GM18508 (cell line): ENCODE measurements at regions not wholly inside any gene's neighbourhood (a gene's known extent, or its start where the extent isn't known, plus 50 kb on each side); places are given as distances from the start of the nearest gene placed in this dataset.
"Not testable (repeated sequence)": the region's sequence is repeated elsewhere in the genome, so short reads cannot be mapped to it uniquely, and the experiment has no call there.

ENCODE experiments used
- ATAC-seq: cut with Tn5 transposase; IDR thresholded peaks from one replicate; pipeline ENCODE4 v1.9.1; 2021; ENCODE audit warnings: moderate number of reproducible peaks; ENCODE audit not compliant: insufficient read depth, unreplicated experiment

DNA sequence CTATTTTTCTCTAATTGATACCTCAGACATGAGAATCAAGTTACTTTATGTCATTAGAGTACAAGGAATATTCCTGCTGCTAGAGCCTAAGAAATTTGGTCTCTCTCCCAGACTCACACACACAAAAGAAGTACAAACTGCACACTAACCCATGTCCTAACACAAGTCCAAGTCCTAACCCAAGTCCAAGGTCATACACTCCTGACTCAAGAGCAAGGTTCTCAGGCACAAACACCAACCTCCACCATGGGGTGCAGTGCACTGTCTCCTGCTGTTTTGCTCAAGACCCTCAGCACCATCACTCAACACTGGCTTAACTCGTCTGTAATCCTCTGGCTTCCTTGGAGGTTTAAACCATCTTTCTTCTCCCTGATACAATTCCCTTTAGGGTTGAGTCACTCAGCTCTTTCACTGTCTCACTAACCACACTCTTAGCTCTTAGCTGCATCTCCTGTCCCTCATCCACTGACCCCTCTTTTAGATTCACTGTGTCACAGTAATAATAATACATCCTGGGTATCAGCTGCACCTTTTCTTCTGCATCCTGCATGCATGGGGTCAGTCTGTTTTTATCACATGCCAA lies 129.8 kb downstream of the BCL2L11 start:
- ATAC-seq: no peak

DNA sequence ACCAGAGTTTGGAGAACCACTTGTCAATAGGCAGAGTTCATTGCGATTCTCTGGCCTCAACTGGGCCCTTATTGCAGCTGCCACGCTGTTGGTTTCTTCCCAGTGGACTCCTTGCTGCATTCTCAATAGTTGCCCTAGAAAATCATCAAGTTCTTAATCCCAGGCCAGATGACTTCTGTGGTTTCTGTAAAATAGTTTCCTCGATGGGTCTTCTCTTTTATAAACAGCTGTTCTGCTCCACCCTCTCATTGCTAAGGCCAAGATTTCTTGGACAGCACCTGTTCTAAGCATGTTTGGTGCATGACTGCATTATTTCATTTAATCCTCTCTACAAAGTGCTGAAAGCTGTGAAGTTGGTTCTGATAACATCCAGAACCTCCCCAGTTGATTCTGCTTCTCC lies 131.0 kb downstream of the BCL2L11 start:
- no peak for ATAC-seq

DNA sequence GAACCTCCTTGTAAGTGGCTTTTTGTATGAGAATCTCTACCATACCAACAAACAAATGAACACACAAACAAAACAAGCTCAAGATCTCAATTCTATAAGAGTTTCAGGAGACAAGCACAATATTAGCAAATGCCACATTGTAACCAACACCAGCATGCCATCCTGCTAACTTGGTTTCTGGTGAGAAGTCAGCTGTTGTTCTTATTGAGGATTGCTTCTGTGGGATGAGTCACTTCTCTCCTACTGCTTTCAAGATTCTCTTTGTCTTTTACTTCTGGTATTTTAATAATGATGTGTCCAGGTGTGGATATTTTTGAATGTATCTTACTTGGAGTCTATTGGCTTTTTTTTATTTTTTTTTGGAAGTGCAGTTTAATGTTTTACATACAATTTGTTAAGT lies 131.7 kb downstream of the BCL2L11 start:
- no peak for ATAC-seq

DNA sequence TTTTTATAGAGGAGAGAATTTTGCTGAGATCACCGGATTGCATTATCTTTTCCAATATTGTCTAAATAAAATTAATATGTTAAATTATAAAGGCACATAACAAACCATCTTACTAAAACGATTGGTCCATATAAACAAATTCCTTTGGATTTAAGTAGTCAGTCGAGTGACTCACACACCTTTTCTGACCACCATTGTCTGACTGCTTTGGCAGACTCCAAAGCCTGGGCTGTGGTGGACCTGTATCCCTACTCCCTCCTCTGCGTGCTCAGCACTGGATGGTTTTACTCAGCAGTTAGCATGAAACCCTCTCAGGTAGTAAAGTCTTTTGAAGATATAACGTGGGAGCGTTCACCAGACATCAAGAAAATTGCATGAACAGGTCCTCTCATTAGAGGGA lies 134.2 kb downstream of the BCL2L11 start:
- not testable (repeated sequence) for ATAC-seq

DNA sequence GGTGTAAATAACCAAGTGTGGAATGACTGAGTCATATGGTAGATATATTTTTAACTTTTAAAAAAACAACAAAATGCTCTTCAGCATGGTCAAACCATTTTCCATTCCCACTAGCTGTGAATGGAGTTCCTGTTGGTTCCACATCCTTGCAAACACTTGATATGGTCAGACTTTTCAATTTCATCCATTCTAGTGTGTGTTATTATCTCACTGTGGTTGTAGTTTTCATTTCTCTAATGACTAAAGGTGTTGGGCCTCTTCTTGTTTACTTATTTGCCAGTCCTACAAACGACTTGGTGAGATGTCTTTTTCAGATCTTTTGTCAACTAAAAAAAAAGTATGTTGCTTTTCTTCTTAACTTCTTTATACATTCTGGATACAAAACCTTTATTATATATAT lies 135.9 kb downstream of the BCL2L11 start:
- ATAC-seq: not testable (repeated sequence)

DNA sequence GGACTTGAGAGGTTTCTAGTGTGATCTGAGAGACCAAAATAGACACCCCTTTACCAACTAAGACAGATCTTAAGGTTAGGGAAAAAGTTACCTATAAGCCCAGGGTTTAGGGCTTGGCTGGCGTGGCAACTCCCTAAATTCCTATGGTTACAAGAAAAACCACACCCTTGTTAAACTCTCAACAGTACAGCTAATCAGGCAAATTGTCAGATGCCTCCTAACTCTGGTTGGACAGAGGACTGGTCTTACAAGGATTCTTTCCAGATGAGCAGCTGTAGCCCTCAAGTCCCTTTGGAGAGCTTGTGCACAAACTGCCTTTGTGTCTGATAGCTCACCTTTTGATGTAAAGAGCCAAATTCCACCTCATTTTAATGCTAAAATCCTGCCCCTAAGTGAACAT lies 136.9 kb downstream of the BCL2L11 start:
- not testable (repeated sequence) for ATAC-seq

DNA sequence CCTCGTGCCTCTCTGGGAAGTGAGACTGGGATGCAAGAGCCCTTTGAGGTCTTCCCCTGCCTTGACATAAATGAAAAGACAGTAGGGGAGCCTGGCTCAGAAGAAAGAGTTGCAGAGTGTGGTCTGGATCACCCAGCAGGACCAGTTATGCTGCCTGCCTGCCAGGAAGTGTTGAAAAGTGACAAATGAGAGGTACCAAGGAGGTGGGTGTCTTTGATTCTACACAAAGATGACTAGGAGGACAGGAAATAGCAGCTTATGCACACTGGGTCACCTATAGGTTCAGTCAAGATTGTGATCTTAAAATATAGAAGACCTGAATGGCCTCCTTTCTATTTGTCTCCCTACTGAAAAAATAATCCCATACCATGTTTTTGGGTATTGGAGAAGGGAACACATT lies 137.6 kb downstream of the BCL2L11 start:
- not testable (repeated sequence) for ATAC-seq

DNA sequence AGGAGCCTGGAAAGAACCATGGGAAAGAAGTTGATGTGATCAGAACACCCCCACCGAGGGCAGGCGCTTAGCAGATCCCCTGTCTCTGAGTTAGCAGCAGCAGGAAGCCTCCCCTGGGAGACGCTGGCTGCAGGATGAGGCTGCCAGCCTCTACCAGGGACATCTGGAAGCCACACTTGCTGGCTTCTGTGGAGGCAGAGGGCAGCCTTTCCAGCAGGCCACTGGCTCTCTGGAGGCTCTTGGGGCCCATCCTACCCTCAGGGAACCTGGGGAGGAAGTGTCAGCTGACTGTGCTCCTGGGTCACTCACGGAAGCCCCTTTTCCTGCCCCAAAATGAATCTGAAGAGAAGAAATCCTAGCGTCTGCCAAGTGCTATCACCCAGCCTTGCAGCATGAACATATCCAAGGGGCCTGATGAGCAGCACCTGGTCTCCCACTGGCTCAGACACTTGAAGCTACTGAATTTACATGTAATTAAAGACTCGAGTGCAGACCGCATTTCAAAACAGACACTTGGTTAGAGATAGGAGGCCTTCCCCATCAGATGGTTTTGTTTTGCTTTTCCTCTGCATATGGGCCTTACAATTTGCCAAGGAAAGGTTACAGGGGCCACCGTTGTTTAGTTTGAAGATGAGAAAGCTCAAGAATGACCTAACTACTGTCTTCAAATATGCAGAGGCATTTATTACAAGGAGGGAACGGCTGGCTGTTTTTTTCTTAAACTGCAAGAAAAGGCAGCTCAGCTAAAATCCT lies 142.1 kb downstream of the BCL2L11 start:
- ATAC-seq: not testable (repeated sequence)

DNA sequence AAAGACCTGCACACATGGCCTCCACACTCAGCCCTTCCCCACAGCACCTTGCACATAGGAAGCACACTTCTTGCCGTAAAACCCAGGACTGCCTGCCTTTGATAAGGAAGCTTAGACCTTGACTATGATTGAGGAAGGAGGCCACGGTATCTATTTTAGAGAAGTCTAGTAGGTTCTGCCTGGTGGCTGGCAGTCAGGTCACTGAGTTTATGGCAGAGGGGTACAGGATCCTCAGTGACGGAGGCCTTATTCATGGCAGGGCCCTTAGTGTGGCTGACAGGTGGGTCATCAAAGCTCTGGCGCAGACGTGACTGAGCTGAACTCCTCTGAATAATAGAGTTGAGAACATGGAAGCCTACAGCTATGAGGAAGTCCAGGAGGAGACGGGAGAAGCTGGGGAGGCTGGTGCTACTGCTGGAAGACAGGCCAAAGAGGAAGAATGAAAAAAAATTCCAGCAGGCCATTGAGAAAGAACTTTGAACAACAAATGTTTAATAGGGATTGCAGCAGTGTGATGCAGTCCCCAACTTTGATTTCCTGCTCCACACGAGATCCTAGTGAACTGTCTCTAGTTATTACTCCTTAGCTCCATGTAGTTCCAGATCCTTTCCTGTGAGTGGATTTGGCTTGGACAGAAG lies 142.8 kb downstream of the BCL2L11 start:
- not testable (repeated sequence) for ATAC-seq

DNA sequence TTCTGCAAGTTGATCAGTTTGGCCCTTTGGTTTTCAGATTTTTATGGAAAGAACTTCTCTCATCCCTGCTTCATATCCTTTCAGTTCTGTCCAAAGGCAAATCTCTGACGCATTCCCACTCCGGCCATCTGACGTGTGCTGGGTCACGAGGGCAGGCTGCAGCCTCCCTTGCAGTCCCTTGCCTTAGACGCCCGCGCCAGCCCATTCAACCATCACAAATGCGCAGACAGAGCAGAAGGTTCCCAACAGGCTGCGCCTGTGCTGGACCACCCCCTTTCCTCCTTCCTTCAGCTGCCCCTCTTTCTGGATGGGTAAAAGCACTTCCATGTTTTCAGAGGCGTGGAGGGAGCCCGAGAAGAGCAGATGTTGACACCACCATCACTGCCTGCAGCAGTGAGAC lies 144.2 kb downstream of the BCL2L11 start:
- not testable (repeated sequence) for ATAC-seq

DNA sequence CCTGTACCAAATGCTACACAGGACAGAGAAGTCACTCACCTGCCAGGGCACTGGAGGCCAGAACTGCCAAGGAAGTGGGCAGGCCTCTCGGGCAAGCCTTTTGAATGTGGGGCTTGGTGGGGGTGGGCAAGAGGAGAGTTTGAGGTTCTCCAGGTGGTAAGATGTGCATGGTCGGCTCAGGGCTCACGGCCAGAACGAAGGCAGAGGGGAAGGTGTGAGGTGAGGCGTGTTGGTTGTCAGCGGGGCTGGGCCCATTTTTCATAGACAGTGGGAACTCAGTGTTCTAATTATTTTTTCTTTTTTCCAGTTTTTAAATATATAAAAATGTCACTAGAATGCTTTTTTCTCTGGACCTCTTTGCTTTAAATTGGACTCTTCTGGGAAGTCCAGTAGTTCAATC lies 145.8 kb downstream of the BCL2L11 start:
- ATAC-seq: not testable (repeated sequence)

DNA sequence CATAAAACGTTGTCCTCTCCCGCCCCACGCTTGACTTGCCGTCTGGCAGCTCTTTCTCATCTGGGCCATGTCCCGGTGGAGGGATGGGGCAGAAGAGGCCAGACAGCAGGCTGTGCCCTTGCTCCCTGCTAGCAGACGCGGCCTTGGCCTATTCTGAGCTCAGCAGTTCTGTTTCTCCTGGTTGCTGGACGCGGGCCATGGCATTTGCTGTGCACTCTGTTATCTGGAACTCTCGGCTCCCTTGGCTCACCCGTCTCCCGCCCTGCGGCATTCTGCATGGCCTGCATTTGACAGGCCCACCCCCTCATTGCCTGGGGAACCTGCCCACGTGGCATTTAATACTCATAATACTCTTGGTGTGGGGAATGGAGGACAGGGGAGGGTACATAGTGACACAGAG lies 146.3 kb downstream of the BCL2L11 start:
- ATAC-seq: not testable (repeated sequence)

DNA sequence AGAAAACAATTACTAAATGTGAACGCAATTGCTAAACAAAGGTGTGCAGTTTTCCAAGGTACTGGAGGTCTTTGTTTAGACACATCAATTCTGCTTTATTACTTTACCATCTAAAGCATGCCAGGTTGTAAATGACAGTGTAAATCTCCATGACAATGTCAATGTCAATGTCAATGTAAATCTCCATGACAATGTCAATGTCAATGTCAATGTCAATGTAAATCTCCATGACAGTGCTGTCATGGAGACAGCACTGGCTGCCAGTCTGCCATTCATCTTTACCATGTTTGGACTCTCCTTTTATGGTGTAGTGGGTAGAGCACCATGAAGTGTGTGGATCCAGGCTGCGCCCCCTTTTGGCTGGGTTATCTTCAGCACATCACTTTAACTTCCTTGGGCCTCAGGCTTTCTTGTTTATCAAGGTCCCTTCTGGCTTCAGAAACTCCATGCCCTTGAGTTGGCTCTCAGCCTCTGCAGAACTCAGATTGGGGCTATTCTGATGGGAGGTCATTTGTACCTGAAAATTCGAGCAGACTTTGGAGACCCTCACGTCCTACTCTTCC lies 149.1 kb downstream of the BCL2L11 start:
- ATAC-seq: not testable (repeated sequence)

DNA sequence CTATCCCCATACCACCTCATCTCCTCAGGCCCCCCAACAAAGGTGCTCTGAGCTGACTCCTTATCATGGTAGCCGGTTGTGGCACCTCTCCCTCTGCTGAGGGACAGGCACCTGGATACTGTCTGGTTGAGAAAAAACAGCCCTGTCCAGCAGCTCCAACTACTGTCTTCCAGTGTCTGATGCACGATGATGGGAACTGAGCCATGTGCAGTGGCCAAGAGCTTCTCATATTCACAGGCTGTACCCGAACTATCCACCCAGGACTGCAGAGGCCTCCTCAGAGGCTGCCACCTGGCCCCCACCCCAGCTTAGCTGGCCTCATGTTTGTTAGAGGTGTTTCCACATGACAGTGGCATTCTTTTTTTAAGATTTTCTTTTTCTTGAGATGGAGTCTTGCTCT lies 149.9 kb downstream of the BCL2L11 start:
- not testable (repeated sequence) for ATAC-seq

DNA sequence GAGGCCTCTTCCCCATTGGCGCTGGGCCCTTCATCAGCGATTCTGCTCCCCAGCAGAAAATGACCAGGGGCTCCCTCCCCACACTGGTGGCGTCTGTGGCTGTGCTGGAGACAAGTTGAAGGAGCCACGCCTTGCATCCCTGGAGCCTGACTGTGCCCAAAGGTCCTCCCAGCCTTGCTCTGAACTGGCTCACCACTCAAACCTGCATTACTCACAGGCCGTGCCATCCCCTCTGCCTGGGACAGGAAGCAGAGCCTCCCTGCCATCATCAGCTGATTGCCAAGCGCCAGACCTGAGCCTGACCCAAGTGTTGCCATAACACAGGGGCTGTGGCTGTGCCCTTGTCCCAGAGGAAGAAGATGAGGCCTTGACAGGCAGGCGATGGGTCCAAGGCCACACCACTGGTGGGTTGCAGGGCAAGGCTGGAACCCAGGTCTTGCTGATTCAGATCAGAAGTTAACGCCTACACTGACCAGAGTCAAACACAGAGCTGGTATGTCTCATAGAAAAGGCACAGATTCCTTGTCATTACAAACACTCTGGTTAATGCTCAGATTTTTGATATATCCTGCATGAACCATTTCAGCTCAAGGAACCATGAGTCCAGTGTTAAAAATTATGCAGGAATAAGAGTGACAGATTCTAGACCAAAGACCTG lies 151.1 kb downstream of the BCL2L11 start:
- ATAC-seq: not testable (repeated sequence)

DNA sequence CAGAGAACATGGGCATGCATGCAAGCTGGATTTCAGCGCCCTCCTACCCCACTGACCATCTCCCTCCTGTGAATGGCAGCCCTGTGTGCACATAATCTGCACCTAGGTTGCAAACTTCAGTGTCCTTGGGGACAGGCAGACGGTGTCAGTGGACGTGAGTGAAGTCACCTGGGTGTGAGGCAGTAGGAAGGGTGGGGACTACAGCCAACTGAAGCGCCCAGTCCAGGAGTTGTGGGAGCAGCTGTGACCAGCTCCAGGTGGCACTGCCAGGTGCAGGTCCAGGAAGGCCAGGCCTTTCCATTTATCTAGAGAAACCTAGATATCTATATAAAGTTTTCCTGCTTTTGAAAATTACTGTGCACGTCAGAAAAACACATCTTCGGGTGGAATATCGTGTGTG lies 152.3 kb downstream of the BCL2L11 start:
- not testable (repeated sequence) for ATAC-seq

DNA sequence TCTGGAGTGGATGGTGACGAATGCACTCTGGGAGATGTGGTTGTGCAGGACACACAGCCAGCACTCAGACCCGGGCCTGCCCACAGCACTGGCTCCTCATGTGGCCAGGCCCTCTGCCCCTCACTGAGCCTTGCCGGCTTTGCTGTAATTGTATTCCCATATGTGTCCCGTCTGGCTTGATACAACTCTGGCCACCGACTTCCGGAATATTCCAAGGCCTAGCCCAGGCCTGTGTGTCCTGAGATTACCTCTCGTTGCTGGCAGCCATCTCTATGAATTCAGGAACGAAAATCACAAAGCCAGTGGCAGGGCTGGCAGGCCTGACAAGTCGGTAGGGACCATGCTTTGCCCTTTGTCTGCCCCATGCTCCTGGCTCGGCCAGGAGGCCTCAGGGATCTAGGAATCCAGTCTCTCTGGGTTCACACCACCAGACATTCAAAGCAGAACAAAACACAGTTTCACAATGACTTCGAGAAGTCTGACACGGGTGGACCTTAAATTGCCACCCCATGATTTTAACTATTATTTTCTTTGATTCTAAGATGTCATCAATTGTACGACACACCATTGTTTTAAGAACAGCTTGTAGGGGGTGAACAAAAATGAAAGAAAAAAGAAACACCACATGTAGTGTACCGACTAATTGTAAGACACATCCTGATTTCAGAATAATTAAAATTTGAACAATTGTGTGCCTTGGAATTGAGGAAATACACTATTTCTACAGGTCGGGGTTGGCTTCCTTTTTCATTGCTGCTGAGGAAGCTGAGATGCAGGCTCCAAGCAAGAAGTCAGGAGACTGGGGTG lies 154.5 kb downstream of the BCL2L11 start:
- ATAC-seq: not testable (repeated sequence)

DNA sequence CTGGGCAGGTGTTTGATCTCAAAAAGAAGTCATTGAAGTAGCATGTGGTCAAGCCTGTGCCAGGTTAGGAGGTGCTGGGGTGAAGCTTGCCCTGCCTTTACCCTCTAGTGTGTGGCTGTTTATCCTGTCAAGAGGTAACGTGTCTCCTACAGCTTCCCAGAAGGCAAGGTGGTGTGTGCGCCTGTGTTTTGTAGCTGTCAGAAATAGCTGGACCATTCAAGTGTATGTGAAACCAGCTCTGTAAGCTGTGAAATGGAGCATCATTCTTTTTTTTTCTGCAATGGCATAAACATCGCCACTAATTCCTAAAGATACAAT lies 155.1 kb downstream of the BCL2L11 start:
- not testable (repeated sequence) for ATAC-seq

DNA sequence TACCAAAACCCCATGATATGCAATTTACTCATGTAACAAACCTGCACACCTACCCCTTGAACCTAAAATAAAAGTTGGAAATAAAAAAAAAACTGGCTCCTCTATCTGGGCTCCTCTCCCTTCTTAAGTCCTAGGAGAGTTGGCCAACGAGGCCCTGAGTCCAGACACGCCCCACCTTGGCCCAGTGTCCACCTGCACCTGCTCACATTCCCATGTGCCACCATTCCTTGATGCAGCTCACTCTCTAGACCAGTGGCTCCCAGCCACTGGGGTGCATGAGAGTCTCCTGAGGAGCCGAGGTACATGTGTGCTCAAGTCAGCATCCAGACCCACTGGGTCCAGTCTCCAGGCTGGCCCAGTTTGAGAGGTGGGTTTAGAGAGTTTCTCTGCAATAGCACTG lies 157.4 kb downstream of the BCL2L11 start:
- ATAC-seq: not testable (repeated sequence)

DNA sequence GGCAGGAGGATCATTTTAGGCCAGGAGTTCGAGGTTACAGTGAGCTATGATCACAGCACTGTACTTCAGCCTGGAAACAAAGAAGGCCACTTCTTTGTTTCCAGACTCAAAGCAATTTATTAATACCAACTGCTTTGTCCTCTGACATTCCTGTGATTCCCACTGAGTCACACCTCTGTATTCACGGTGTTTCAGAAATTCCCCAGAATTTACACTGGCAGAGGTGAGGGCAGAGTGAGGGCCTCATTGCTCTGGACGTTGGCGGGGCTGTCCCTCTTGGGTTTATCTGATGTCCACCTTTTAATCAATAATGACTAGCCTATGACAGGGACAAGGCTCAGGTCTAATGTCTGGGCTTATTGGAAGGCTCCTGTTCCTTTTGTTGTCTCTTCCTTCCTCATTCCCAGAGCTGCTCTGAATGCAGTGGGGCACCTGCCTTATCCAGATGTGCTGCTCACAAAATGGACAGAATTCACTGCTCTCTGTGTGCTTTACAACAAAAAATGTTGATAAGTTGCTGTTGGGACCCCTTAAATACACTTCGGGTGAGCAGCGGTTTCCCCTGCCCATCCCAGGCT lies 160.1 kb downstream of the BCL2L11 start:
- not testable (repeated sequence) for ATAC-seq
